ENCODE measurements at regions not wholly inside any gene's neighbourhood (a gene's known extent, or its start where the extent isn't known, plus 50 kb on each side); places are given as distances from the start of the nearest gene placed in this dataset.

DNA sequence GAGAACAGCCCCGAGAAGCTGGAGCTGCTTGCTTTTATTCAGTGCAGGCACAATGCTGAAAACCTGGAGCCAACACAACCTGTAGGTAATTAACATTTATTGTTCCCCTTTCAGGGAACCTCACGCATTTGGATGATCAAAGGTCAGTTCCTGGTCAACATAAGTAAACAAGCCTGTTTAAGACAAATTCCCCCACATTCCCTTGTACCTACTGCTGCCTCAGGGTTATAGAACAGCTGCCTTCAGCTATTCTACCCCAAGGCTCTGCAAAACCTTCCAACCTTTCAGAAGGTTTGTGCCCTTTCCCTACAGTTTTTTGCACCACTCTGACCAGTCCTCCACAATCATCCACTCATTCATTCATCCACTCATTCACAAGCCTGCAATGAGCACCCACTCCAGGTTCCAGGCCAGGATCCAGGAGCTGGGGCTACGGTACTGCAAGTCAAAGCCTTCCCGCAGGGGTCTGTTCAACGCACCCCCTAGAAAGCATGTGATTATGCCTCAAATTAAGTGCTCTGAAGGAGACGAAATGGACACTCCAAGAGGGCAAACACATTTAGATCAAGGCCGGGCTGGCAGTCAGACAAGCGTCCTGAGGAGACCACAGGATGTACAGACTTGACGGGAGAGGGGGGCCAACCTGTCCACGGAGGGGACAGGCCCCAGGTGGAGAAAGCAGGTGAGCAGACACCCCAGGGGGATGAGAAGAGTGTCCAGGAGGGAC lies 683.9 kb downstream of the MATN1 start:
- Histone ChIP-seq H3K9me3 (peaks cover 0 to 10% (median 0%) of the 10 kb centered on the region in 11 donors), H3K4me1 (no peaks in the 10 kb centered on the region), H3K4me3 (no peak overlapping the region), H3K27me3 (peaks cover 0 to 8% (median 2%) of the 10 kb centered on the region in 7 donors), H3K27ac (no peak overlapping the region), H3K36me3 (no peaks in the 10 kb centered on the region)
- intact Hi-C loops (cut with DNase I): loop anchor here in 1 of 10 donors (10.0 kb wide), 1 partner anchor 95 kb away; no protein-coding TSS in a partner anchor
- DNase-seq (no peak), ATAC-seq (no peak)
- whole genome bisulfite sequencing, 2 donors: 83 to 86% methylated on average over 10 of the region's 10 CpGs
- TF ChIP-seq, protein P1, sequence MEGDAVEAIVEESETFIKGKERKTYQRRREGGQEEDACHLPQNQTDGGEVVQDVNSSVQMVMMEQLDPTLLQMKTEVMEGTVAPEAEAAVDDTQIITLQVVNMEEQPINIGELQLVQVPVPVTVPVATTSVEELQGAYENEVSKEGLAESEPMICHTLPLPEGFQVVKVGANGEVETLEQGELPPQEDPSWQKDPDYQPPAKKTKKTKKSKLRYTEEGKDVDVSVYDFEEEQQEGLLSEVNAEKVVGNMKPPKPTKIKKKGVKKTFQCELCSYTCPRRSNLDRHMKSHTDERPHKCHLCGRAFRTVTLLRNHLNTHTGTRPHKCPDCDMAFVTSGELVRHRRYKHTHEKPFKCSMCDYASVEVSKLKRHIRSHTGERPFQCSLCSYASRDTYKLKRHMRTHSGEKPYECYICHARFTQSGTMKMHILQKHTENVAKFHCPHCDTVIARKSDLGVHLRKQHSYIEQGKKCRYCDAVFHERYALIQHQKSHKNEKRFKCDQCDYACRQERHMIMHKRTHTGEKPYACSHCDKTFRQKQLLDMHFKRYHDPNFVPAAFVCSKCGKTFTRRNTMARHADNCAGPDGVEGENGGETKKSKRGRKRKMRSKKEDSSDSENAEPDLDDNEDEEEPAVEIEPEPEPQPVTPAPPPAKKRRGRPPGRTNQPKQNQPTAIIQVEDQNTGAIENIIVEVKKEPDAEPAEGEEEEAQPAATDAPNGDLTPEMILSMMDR (IDR thresholded peaks at IDR 0.05): no peak

DNA sequence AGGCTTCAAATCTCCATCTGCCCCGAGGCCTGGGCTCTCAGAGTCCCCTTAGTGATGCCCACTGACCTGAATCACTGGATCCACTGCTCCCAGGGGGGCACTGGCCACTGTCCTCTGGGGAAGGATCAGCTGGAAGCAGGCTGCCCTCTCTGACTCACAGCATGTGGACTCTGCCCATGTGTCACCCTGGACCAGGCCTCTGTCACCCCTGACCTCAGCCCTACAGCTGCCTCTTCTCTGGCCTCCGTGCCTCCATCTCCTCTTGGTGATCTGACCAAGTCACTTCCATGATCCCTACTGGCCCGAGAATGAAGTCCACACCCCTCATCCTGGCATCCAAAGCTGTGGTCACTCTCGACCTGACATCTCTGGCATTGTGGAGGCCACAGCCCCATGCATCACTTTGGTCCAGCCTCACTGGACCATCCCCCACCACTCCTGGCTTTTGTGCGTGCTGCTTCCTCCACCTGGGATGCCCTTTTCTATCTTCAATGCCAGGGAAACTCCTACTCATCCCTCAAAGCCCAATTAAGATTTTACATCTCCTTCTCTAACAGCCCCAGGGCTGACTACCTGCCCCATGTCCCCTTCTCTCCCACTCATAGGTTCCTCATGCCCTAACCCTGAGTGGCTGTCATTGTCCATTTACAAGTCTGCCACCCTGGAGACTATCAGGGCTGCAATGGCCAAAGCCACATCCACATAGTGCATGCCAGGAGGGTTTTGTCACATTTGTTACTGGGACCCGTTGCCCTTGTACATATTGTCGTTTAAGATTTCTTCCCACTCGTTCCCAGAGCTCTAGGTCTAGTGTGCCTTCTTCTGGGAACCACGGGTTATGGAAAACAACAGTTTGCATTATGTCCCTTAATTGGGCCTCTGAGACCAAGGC lies 685.0 kb downstream of the MATN1 start:
- Histone ChIP-seq H3K4me3 (no peak overlapping the region), H3K27ac (no peak overlapping the region), H3K9me3 (peaks cover 0 to 10% (median 0%) of the 10 kb centered on the region in 11 donors), H3K4me1 (no peaks in the 10 kb centered on the region), H3K27me3 (peaks cover 0 to 17% (median 8%) of the 10 kb centered on the region in 7 donors), H3K36me3 (no peaks in the 10 kb centered on the region)
- TF ChIP-seq, protein P1 (IDR thresholded peaks at IDR 0.05): no peak
- no peak for ATAC-seq
- intact Hi-C loops (cut with DNase I): loop anchor here in 1 of 10 donors (10.0 kb wide), 1 partner anchor 94 kb away; no protein-coding TSS in a partner anchor
- 65 to 78% methylated on average over 9 of the region's 9 CpGs for WGBS, 2 donors
- no peak for DNase-seq

DNA sequence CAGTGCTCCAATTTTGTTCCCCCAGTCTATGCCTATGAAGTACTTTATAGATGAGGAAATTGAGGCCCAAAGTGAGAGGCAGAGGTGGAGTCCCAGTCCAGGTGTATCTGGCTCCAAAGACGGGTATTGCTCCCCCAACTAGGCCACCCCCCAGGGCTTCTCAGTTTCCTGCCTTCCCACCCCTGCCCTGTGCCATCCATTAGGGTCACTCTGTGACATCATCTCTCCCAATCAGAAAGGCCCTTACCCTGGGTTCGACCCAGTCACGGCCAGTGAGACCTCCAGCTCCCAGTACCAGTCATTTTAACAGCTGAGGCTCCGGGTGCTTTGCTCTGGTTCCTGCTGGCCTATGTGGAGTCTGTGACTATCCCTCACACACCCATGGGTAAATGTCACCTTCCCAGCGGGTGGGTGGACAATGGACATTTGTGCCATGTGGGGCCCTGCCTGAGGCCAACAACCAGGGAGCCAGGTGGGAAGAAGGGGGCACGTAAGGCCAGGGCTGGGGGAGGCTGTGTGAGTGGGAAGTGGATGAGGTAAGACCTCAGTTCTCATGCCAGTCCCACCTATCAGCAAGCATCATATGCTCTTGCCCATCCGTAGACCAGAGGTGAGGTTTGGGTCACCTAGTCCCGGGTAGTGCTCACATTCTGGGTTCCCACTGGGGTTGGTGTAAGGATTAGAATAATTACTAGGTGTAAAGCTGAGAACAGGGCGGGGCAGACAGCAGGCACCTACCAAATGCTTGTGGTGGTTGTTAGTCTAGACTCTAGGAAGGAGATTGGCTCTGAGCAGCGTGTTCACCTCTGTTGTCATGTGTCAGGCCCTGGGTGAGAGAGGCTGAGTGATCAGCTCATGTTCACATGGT lies 685.9 kb downstream of the MATN1 start:
- TF ChIP-seq, protein P1 (IDR thresholded peaks at IDR 0.05): no peak
- no peak overlapping the region for H3K27ac ChIP-seq
- peaks cover 0 to 17% (median 12%) of the 10 kb centered on the region in 7 donors for H3K27me3 ChIP-seq
- H3K4me3 ChIP-seq: no peak overlapping the region
- intact Hi-C loops (cut with DNase I): loop anchor here in 1 of 10 donors (10.0 kb wide), 1 partner anchor 93 kb away; no protein-coding TSS in a partner anchor
- WGBS, 2 donors: 84 to 89% methylated on average over 10 of the region's 10 CpGs
- no peaks in the 10 kb centered on the region for H3K4me1 ChIP-seq
- no peak for ATAC-seq
- H3K9me3 ChIP-seq: peaks cover 0 to 3% (median 0%) of the 10 kb centered on the region in 11 donors
- H3K36me3 ChIP-seq: no peaks in the 10 kb centered on the region
- DNase-seq: no peak

All from heart right ventricle (tissue), 16 donors.